ENCODE measurements at regions not wholly inside any gene's neighbourhood (a gene's known extent, or its start where the extent isn't known, plus 50 kb on each side); places are given as distances from the start of the nearest gene placed in this dataset.

- TF ChIP-seq CTCF (IDR thresholded peaks at IDR 0.05) = no peak
Observed at GRCh38 chr5:109619021-109619460, 70.7 kb upstream of the MAN2A1 start.

GRCh38 chr5:109614981-109615380 is 74.7 kb upstream of the MAN2A1 start:
- Histone ChIP-seq H3K9me3 (no peaks in the 10 kb centered on the region), H3K36me3 (ENCODE audit: insufficient read depth in 1 of 2, low read depth in 1 of 2) (no peaks in the 10 kb centered on the region), H3K4me3 (no peak overlapping the region), H3K27ac (no peak overlapping the region), H3K27me3 (ENCODE audit: insufficient read depth in 3 of 3, low read length in 2 of 3) (no peaks in the 10 kb centered on the region), H3K4me1 (no peaks in the 10 kb centered on the region)
- ATAC-seq (no peak), DNase-seq (no peak)
- intact Hi-C loops (cut with DNase I) = no loop called here
- WGBS, 3 donors = 88 to 95% (median 92%) methylated on average over 3 of the region's 3 CpGs
- TF ChIP-seq CTCF (IDR thresholded peaks at IDR 0.05) = no peak

More at GRCh38 chr5:109619021-109619460, 70.7 kb upstream of the MAN2A1 start:
- DNase-seq (no peak), ATAC-seq (no peak)
- Histone ChIP-seq H3K36me3 (ENCODE audit: insufficient read depth in 1 of 2, low read depth in 1 of 2) (no peaks in the 10 kb centered on the region), H3K4me1 (no peaks in the 10 kb centered on the region), H3K4me3 (no peak overlapping the region), H3K27ac (no peak overlapping the region), H3K27me3 (ENCODE audit: insufficient read depth in 3 of 3, low read length in 2 of 3) (no peaks in the 10 kb centered on the region), H3K9me3 (no peaks in the 10 kb centered on the region)
- intact Hi-C loops (cut with DNase I) = no loop called here
- 79 to 87% (median 81%) methylated on average over 3 of the region's 3 CpGs for WGBS, 3 donors

- no peak for TF ChIP-seq CTCF (IDR thresholded peaks at IDR 0.05)
- no peak for DNase-seq
- intact Hi-C loops (cut with DNase I) = no loop called here
- ATAC-seq = no peak
- H3K4me1 ChIP-seq = no peaks in the 10 kb centered on the region
- H3K27me3 ChIP-seq (ENCODE audit: insufficient read depth in 3 of 3, low read length in 2 of 3) = no peaks in the 10 kb centered on the region
- H3K27ac ChIP-seq = no peak overlapping the region
- H3K36me3 ChIP-seq (ENCODE audit: insufficient read depth in 1 of 2, low read depth in 1 of 2) = no peaks in the 10 kb centered on the region
- no peaks in the 10 kb centered on the region for H3K9me3 ChIP-seq
- 70 to 83% (median 71%) methylated on average over 4 of the region's 4 CpGs for WGBS, 3 donors
- no peak overlapping the region for H3K4me3 ChIP-seq
Observed at GRCh38 chr5:109614301-109614700, 75.4 kb upstream of the MAN2A1 start.

- H3K4me3 ChIP-seq = no peak overlapping the region
- H3K27ac ChIP-seq = no peak overlapping the region
- no peak for TF ChIP-seq CTCF (IDR thresholded peaks at IDR 0.05)
- no peaks in the 10 kb centered on the region for H3K9me3 ChIP-seq
- ATAC-seq (no peak), DNase-seq (no peak)
- no peaks in the 10 kb centered on the region for H3K27me3 ChIP-seq (ENCODE audit: insufficient read depth in 3 of 3, low read length in 2 of 3)
- no peaks in the 10 kb centered on the region for H3K4me1 ChIP-seq
- WGBS, 3 donors = 67 to 72% (median 68%) methylated on average over 6 of the region's 6 CpGs
- no peaks in the 10 kb centered on the region for H3K36me3 ChIP-seq (ENCODE audit: insufficient read depth in 1 of 2, low read depth in 1 of 2)
- intact Hi-C loops (cut with DNase I) = no loop called here
Observed at GRCh38 chr5:109612278-109612905, 77.3 kb upstream of the MAN2A1 start.

GRCh38 chr5:109611505-109611904 is 78.2 kb upstream of the MAN2A1 start:
- Histone ChIP-seq H3K4me3 (no peak overlapping the region), H3K27ac (no peak overlapping the region), H3K9me3 (no peaks in the 10 kb centered on the region), H3K27me3 (ENCODE audit: insufficient read depth in 3 of 3, low read length in 2 of 3) (no peaks in the 10 kb centered on the region), H3K4me1 (no peaks in the 10 kb centered on the region), H3K36me3 (ENCODE audit: insufficient read depth in 1 of 2, low read depth in 1 of 2) (no peaks in the 10 kb centered on the region)
- intact Hi-C loops (cut with DNase I) = no loop called here
- no peak for ATAC-seq
- no peak for DNase-seq
- TF ChIP-seq CTCF (IDR thresholded peaks at IDR 0.05) = no peak
- WGBS, 3 donors = 64 to 67% (median 65%) methylated on average over 3 of the region's 3 CpGs
